Right atrium auricular region (tissue), 2 donors: ENCODE measurements at regions not wholly inside any gene's neighbourhood (a gene's known extent, or its start where the extent isn't known, plus 50 kb on each side); places are given as distances from the start of the nearest gene placed in this dataset.
"Not testable (repeated sequence)": the region's sequence is repeated elsewhere in the genome, so short reads cannot be mapped to it uniquely, and the experiment has no call there.

Experiments used
- DNase-seq: peaks from one replicate; pipeline ENCODE4 v3.0.0-alpha.2; 2019; ENCODE audit warnings: low spot score
- H3K27ac ChIP-seq, 2 donors: fragments of 200-600 bp; sonication (generic); 1 replicate in 1 of 2; 2 replicates in 1 of 2; pipeline ENCODE4 v1.5.1; 2016 to 2019
- H3K27me3 ChIP-seq, 2 donors: fragments of 200-600 bp; sonication (generic); one replicate each; pipeline versions ENCODE4 v1.5.1 to v1.6.0; 2017 to 2019
- H3K36me3 ChIP-seq: fragments of 200-600 bp; sonication (generic); one replicate; pipeline ENCODE4 v1.5.1; 2016
- H3K4me1 ChIP-seq, 2 donors: fragments of 200-600 bp; sonication (generic); one replicate each; pipeline versions ENCODE4 v1.5.1 to v1.6.0; 2017 to 2019
- H3K4me3 ChIP-seq, 2 donors: fragments of 200-600 bp; sonication (generic); 1 replicate in 1 of 2; 2 replicates in 1 of 2; pipeline ENCODE4 v1.5.1; 2017 to 2019; ENCODE audit warnings: mild to moderate bottlenecking in 1 of 2, moderate library complexity in 1 of 2
- H3K9me3 ChIP-seq, 2 donors: fragments of 200-600 bp; sonication (generic); one replicate each; pipeline ENCODE4 v1.5.1; 2019
- CTCF ChIP-seq, 2 donors: fragments of 200-600 bp; sonication (generic); IDR thresholded peaks; one replicate each; pipeline ENCODE4 v1.5.1; 2019; ENCODE audit warnings: antibody characterized with exemption in 2 of 2

GRCh38 chr14:37997017-37997416, 210.7 kb upstream of the SSTR1 start:
- no peak for TF ChIP-seq CTCF (IDR thresholded peaks at IDR 0.05)
- Histone ChIP-seq H3K4me3 (no peak overlapping the region), H3K9me3 (no peaks in the 10 kb centered on the region), H3K27me3 (no peaks in the 10 kb centered on the region), H3K27ac (no peak overlapping the region), H3K4me1 (no peaks in the 10 kb centered on the region), H3K36me3 (no peaks in the 10 kb centered on the region)
- no peak for DNase-seq

GRCh38 chr14:38000340-38000739, 207.4 kb upstream of the SSTR1 start:
- TF ChIP-seq CTCF (IDR thresholded peaks at IDR 0.05) = no peak

GRCh38 chr14:38001501-38001900, 206.2 kb upstream of the SSTR1 start:
- Histone ChIP-seq H3K36me3 (no peaks in the 10 kb centered on the region), H3K4me3 (no peak overlapping the region), H3K27me3 (no peaks in the 10 kb centered on the region), H3K27ac (no peak overlapping the region), H3K4me1 (no peaks in the 10 kb centered on the region), H3K9me3 (no peaks in the 10 kb centered on the region)
- TF ChIP-seq CTCF (IDR thresholded peaks at IDR 0.05) = no peak
- no peak for DNase-seq

More at GRCh38 chr14:38000340-38000739, 207.4 kb upstream of the SSTR1 start:
- Histone ChIP-seq H3K36me3 (no peaks in the 10 kb centered on the region), H3K27me3 (no peaks in the 10 kb centered on the region), H3K27ac (no peak overlapping the region), H3K9me3 (no peaks in the 10 kb centered on the region), H3K4me1 (no peaks in the 10 kb centered on the region), H3K4me3 (no peak overlapping the region)
- DNase-seq = no peak

GRCh38 chr14:38003746-38004609, 203.7 kb upstream of the SSTR1 start:
- no peaks in the 10 kb centered on the region for H3K36me3 ChIP-seq
- H3K4me3 ChIP-seq = no peak overlapping the region
- no peaks in the 10 kb centered on the region for H3K4me1 ChIP-seq
- H3K27me3 ChIP-seq = no peaks in the 10 kb centered on the region
- no peak for TF ChIP-seq CTCF (IDR thresholded peaks at IDR 0.05)
- DNase-seq = no peak
- no peak overlapping the region for H3K27ac ChIP-seq
- no peaks in the 10 kb centered on the region for H3K9me3 ChIP-seq

- DNase-seq = no peak
- Histone ChIP-seq H3K4me1 (no peaks in the 10 kb centered on the region), H3K9me3 (no peaks in the 10 kb centered on the region), H3K27ac (no peak overlapping the region), H3K36me3 (no peaks in the 10 kb centered on the region), H3K27me3 (no peaks in the 10 kb centered on the region), H3K4me3 (no peak overlapping the region)
- TF ChIP-seq CTCF (IDR thresholded peaks at IDR 0.05) = no peak
These were observed 203.2 kb upstream of the SSTR1 start for GRCh38 chr14:38004610-38004879.

GRCh38 chr14:38011156-38011555, 196.5 kb upstream of the SSTR1 start:
- H3K4me1 ChIP-seq, DNase-seq, H3K4me3 ChIP-seq, H3K36me3 ChIP-seq, H3K27me3 ChIP-seq, H3K27ac ChIP-seq: not testable (repeated sequence)
- peaks cover 0 to 28% of the 10 kb centered on the region in 2 donors for H3K9me3 ChIP-seq
